K562 (cell line): ENCODE measurements at regions not wholly inside any gene's neighbourhood (a gene's known extent, or its start where the extent isn't known, plus 50 kb on each side); places are given as distances from the start of the nearest gene placed in this dataset.

ENCODE experiments used
- ATAC-seq: fragments of 200-7000 bp; cut with Tn5 transposase; 3 replicates; pipeline ENCODE4 v1.9.1; 2020; ENCODE audit warnings: moderate library complexity
- BruUV-seq: library from RNA; stranded (reverse); fragments of 400-500 nt; replicated peaks from 2 replicates; lab custom pipeline; 2021; lab: Mats Ljungman, UMichigan
- CTCF ChIA-PET: fragments of 300-600 bp; formaldehyde crosslinking; extraction: SDS; loops from one replicate; lab custom pipeline; 2021; ENCODE audit warnings: low intra/inter-chr PET ratio; lab: Yijun Ruan, JAX
- POLR2A ChIA-PET: fragments of 300-600, 350-650 bp; sonication (Branson Sonifier 250); formaldehyde crosslinking; extraction: SDS; loops from one replicate; lab custom pipeline; 2021; ENCODE audit warnings: antibody characterized with exemption, inconsistent platforms; lab: Yijun Ruan, JAX
- DNase-seq, 4 experiments: peaks; one replicate each; pipeline versions ENCODE4 v3.0.0 to v3.0.0-alpha.2; 2011 to 2018; ENCODE audit warnings: low spot score in 3 of 4, mixed read lengths in 3 of 4; ENCODE audit errors: extremely low read depth in 1 of 4
- FAIRE-seq: peaks from 2 replicates; lab custom pipeline; 2011; peaks lifted over from hg19 to GRCh38; lab: Jason Lieb, UNC
- H2AFZ ChIP-seq: 2 replicates; pipeline ENCODE4 v1.6.0; 2011; ENCODE audit warnings: low read depth, low read length, control low read depth, inconsistent platforms
- H3K27ac ChIP-seq: fragments of 200-600 bp; 3 replicates; pipeline ENCODE4 v1.8.0; 2011; ENCODE audit warnings: low read depth, mild to moderate bottlenecking, control low read depth, inconsistent platforms, low read length, moderate library complexity, mixed read lengths; ENCODE audit errors: extremely low read depth
- H3K27me3 ChIP-seq, 2 experiments: fragments of 300-600 bp in 1 of 2; 2 replicates in 1 of 2; 3 replicates in 1 of 2; pipeline versions ENCODE4 v1.6.0 to v1.8.0; 2011; ENCODE audit warnings: inconsistent platforms in 2 of 2, low read length in 2 of 2, mild to moderate bottlenecking in 1 of 2, mixed read lengths in 1 of 2, moderate library complexity in 1 of 2; ENCODE audit not compliant: control insufficient read depth in 2 of 2, insufficient read depth in 2 of 2
- H3K36me3 ChIP-seq: fragments of 300-600 bp; 3 replicates; pipeline ENCODE4 v1.8.0; 2011; ENCODE audit warnings: mild to moderate bottlenecking, low read length, inconsistent platforms; ENCODE audit not compliant: control insufficient read depth, insufficient read depth
- H3K4me1 ChIP-seq, 2 experiments: fragments of 200-600 bp in 1 of 2; replicated peaks in 1 of 2; 2 replicates in 1 of 2; 3 replicates in 1 of 2; pipeline versions ENCODE4 v1.5.1 to v1.8.0; 2011; ENCODE audit warnings: inconsistent platforms in 2 of 2, low read length in 2 of 2, mild to moderate bottlenecking in 1 of 2, mixed read lengths in 1 of 2, moderate library complexity in 1 of 2; ENCODE audit not compliant: control insufficient read depth in 2 of 2, insufficient read depth in 2 of 2
- H3K4me2 ChIP-seq: 2 replicates; pipeline ENCODE4 v1.6.1; 2011; ENCODE audit warnings: low read length, control low read depth, inconsistent platforms, mixed read lengths; ENCODE audit not compliant: insufficient read depth
- H3K4me3 ChIP-seq: fragments of 200-600 bp; sonication (generic), shearing (Covaris generic); 2 replicates; pipeline ENCODE4 v1.5.1; 2016; ENCODE audit warnings: control low read depth, inconsistent platforms
- H3K79me2 ChIP-seq: fragments of 200-600 bp; 3 replicates; pipeline ENCODE4 v1.8.0; 2011; ENCODE audit warnings: low read length, inconsistent platforms; ENCODE audit not compliant: control insufficient read depth, insufficient read depth
- H3K9ac ChIP-seq, 2 experiments: 2 replicates each; pipeline versions ENCODE4 v1.6.0 to v1.6.1; 2011; ENCODE audit warnings: low read depth in 2 of 2, low read length in 2 of 2, control low read depth in 1 of 2, inconsistent platforms in 1 of 2, mild to moderate bottlenecking in 1 of 2, mixed read lengths in 1 of 2; ENCODE audit not compliant: insufficient read depth in 1 of 2
- H3K9me1 ChIP-seq: one replicate; pipeline ENCODE4 v1.6.0; 2011; ENCODE audit warnings: inconsistent platforms, mild to moderate bottlenecking, low read length, moderate library complexity; ENCODE audit not compliant: control insufficient read depth, insufficient read depth
- H3K9me3 ChIP-seq: replicated peaks from 2 replicates; pipeline ENCODE4 v1.5.1; 2011; ENCODE audit warnings: low read depth, low read length, inconsistent platforms; ENCODE audit not compliant: control insufficient read depth, insufficient read depth
- H4K20me1 ChIP-seq: replicated peaks from 2 replicates; pipeline ENCODE4 v1.6.1; 2011; ENCODE audit warnings: low read length, inconsistent platforms, mixed read lengths; ENCODE audit not compliant: control insufficient read depth, insufficient read depth
- MBD1 ChIP-seq: fragments of 250-450 bp; sonication (Bioruptor Pico); IDR thresholded peaks from 2 replicates; pipeline ENCODE4 v1.8.0; 2022; ENCODE audit warnings: inconsistent platforms
- MYBL2 ChIP-seq, 2 experiments: fragments of 450-650 bp in 1 of 2; sonication (generic) in 1 of 2; formaldehyde crosslinking in 1 of 2; IDR thresholded peaks; 2 replicates each; pipeline versions ENCODE4 v1.6.1 to v1.8.1; 2017 to 2022; ENCODE audit warnings: borderline replicate concordance in 1 of 2, inconsistent platforms in 1 of 2, low read depth in 1 of 2, mild to moderate bottlenecking in 1 of 2, missing genetic modification reagents in 1 of 2, moderate library complexity in 1 of 2
- NR2C1 ChIP-seq, 2 experiments: fragments of 450-650 bp; IDR thresholded peaks; 2 replicates each; pipeline ENCODE4 v1.6.1; 2017; ENCODE audit warnings: mild to moderate bottlenecking in 2 of 2, antibody characterized with exemption in 1 of 2, inconsistent platforms in 1 of 2, missing compliant biosample characterization in 1 of 2, missing genetic modification characterization in 1 of 2
- PKNOX1 ChIP-seq: fragments of 450-650 bp; IDR thresholded peaks from 2 replicates; pipeline ENCODE4 v1.6.1; 2016
- POLR2H ChIP-seq: IDR thresholded peaks from 2 replicates; pipeline ENCODE4 v1.6.1; 2016; ENCODE audit warnings: missing genetic modification characterization, low read depth, mild to moderate bottlenecking, control low read depth, missing compliant biosample characterization, moderate library complexity
- SMAD1 ChIP-seq: fragments of 150-350 bp; IDR thresholded peaks from 2 replicates; pipeline ENCODE4 v1.6.1; 2014; ENCODE audit warnings: low read length, low read depth; ENCODE audit not compliant: partially characterized antibody
- ZNF24 ChIP-seq: fragments of 450-650 bp; IDR thresholded peaks from 2 replicates; pipeline ENCODE4 v1.6.1; 2016
- in situ Hi-C: fragments of 300-500 bp; cut with MboI; formaldehyde crosslinking; loops from 4 replicates; pipeline ENCODE4 v1.15.0; 2018; ENCODE audit warnings: inconsistent platforms, mixed read lengths
- intact Hi-C: fragments of 100-400 bp; cut with micrococcal nuclease; formaldehyde crosslinking; loops from 2 replicates; pipeline ENCODE4 v1.14.2; 2022

GRCh38 chr17:27404676-27405075 is 51.6 kb upstream of the KSR1 start:
- TF ChIP-seq MYBL2 (IDR thresholded peaks at IDR 0.05; ENCODE audit: low read depth) = no peak
- TF ChIP-seq MYBL2 (CRISPR knock-in tag; IDR thresholded peaks at IDR 0.05; ENCODE audit: borderline replicate concordance) = no peak
- no peak for TF ChIP-seq PKNOX1
- TF ChIP-seq POLR2H (tag) = no peak
- TF ChIP-seq SMAD1 = no peak
- TF ChIP-seq NR2C1 (IDR thresholded peaks at IDR 0.05) = no peak
- TF ChIP-seq NR2C1 (tag; IDR thresholded peaks at IDR 0.05) = 0 out of 2 replicates have a peak, but pooled peaks have one; percentile 16
- no peak for TF ChIP-seq MBD1 (CRISPR knock-in tag)
- no peak for TF ChIP-seq ZNF24
- FAIRE-seq (no peak), ATAC-seq (no peak), DNase-seq (no peak)
- Histone ChIP-seq H3K4me1 (peaks cover 9 to 11% of the 10 kb centered on the region in 2 experiments; a peak in 3 of 5 replicates), H3K79me2 (no peaks in the 10 kb centered on the region), H3K36me3 (no peaks in the 10 kb centered on the region), H3K9me3 (no peaks in the 10 kb centered on the region), H3K9me1 (no peaks in the 10 kb centered on the region), H3K4me3 (no peak overlapping the region), H4K20me1 (no peaks in the 10 kb centered on the region), H3K27me3 (no peaks in the 10 kb centered on the region; a peak in 1 of 5 replicates), H3K9ac (no peak overlapping the region), H2AFZ (no peak overlapping the region), H3K27ac (no peak overlapping the region), H3K4me2 (no peak overlapping the region)
- CTCF ChIA-PET = no interaction called here
- POLR2A ChIA-PET = interaction anchor here (0.6 to 1.2 kb wide), 5 partner anchors 8 to 689 kb away, joined by 3 to 4 read pairs (median 3); no protein-coding TSS in a partner anchor
- in situ Hi-C loops = no loop called here
- intact Hi-C loops = no loop called here
- BruUV-seq = no TSS peak
